Activated effector memory CD4-positive, alpha-beta T cell treated with Interleukin-2 at 50 U/mL for 16 hours (primary cell): ENCODE measurements at regions not wholly inside any gene's neighbourhood (a gene's known extent, or its start where the extent isn't known, plus 50 kb on each side); places are given as distances from the start of the nearest gene placed in this dataset.

ENCODE experiments used
- DNase-seq: peaks from one replicate; pipeline ENCODE4 v3.0.0-alpha.2; 2020

DNA sequence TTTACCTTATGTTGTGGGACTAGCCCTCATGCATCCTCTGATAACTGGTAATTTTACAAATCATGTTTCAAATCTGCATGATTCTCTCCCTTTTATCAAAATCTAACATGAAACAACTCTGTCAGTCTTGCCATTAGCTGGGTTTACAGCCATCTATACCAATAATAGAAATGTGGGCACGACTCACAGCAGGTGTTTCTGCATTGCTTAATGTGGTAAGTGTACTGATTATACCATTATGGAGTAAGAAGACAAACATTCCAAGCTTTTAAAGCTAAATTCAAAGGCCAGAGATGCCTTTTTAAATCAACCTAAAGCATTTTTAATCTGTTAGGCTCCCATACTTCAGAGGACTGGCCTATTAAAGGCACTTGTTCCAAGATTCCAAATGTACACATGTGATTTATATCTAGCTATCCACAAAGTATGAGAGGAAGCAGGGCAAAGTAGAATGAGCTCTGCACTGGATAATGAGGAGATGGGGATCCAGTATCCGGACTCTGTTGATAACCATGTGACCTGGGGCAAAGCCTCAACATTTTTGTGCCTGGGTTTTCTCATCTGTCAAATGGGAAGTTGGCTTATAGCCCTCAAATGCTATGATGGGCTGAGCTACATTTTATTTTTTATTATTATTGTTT, 52.3 kb upstream of the FUT8 start:
- DNase-seq, result no peak

DNA sequence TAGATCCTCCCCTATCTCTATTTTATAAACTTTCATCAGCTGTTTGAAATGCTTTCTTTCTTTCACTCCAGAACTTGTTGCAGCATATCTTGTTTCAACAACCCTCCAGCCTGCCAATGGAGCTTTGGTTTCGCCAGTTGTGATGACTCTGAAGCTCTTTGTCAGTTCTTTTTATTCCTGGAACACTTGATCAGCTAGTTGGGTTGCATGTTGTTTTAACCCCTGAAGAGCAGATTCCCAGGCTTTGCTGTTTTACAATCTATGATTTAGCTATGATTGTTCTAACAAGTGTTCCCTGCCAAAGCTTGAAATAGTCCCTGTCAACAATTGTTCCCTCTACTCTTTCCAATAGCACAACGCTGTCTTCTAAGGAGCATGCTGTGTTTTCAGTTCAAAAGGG, 50.6 kb upstream of the FUT8 start:
- no peak for DNase-seq
